Esophagus mucosa (tissue), 1 donor: ENCODE measurements at regions not wholly inside any gene's neighbourhood (a gene's known extent, or its start where the extent isn't known, plus 50 kb on each side); places are given as distances from the start of the nearest gene placed in this dataset.
A peak's percentile ranks its signal among the peaks of the same experiment; 100 is the strongest.
"Not testable (repeated sequence)": the region's sequence is repeated elsewhere in the genome, so short reads cannot be mapped to it uniquely, and the experiment has no call there.

Experiments
- ATAC-seq: fragments of 200-7000 bp; cut with Tn5 transposase; one replicate; pipeline ENCODE4 v1.9.1; 2020
- donor health status: DM: yes; HTN: yes; CAD: no.

GRCh38 chr15:24733659-24734058 is 58.1 kb downstream of the NPAP1 start:
- no peak for ATAC-seq

GRCh38 chr15:24734396-24734795 is 58.8 kb downstream of the NPAP1 start:
- ATAC-seq, result peak; percentile 25

- no peak for ATAC-seq
These were observed 69.7 kb downstream of the NPAP1 start for GRCh38 chr15:24745290-24745689.

DNA sequence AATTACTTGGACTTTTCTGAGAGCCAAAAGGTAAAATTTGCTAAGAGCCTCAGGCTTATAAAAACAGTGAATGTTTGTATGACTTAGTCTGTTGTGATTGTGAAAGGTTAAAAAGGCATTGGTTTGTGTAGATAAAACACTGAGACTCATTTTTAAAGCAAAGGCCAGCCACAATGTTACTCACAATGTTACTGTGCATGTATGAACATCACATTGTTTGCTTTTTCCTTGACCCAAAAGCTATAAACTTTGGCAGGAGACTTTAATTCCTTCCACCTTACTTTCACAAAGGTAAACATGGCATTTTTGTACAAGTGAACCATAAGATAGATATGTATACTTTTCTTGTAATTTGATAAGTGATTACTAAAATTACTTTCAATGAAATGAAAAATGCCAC is 70.5 kb downstream of the NPAP1 start:
- no peak for ATAC-seq

DNA sequence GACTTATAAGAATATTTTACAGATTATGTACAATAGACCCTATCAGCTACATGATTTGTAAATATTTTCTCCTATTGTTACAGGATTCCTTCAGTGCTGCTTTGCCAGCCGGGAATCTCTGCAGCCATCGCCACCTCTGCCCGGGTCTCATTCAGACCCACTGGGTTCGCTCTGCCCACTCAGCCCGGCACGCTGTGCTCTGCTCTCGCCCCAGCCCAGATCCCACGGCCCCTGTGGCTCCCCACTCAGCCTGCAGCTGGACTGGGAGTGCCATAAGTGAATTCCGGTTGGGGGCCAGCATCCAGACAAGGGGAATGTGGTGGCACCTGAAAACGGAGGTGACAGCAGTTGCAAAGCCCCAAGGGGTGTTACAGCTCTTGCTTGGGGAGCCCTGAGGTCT is 71.8 kb downstream of the NPAP1 start:
- ATAC-seq, result no peak

DNA sequence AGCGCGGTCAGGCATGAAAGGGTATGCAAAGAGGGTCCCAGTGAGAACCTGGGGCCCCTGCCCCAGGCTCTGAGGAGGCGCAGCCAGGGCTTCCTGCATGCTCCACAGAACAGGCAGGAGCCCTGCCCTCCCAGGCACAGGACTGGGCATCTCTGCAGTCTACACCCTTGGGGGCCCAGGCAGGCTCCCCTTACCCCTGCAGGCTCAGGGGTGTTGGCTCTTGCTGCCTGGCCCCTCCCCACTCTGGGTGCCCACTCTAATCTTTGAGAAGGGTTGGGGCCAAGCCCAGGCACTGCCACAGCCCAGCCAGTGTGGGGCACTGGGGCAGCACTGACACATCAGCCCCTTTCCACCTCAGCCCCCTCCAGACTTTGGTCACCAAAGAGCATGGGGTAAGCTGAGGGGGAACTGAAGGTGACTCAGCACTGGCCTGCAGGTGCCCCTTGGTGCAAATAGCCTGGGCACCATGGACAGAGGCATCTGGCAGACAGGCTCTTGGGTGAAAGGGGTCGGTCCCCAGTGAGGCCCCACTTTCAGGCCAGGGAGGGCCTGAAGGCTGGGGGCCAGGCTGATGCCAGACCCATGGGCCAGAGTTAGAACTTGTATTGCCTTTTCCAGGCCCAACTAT is 73.4 kb downstream of the NPAP1 start:
- no peak for ATAC-seq

DNA sequence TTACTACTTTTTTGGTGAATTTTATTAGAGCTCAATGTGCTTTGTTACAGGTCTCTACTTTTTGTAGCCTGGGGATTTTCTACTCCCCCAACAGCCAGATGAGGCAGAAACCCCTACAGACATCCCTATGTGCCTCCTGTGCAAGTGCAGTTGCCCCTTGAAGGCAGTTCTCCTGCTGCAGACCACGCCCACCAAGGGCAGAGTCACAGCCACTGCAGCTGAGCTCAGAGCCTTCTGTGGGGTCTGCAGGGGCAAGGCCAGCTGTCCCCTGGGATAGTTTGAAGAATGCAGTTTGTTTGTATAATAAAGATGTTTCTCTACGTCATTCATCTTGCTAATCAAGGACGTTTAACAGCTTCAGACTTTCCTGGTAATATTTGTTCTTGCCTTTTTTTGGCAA is 76.8 kb downstream of the NPAP1 start:
- ATAC-seq, result no peak

- ATAC-seq, result no peak
These were observed 80.5 kb downstream of the NPAP1 start for GRCh38 chr15:24756101-24756500.

GRCh38 chr15:24760066-24760465 is 84.5 kb downstream of the NPAP1 start:
- ATAC-seq, result no peak

- ATAC-seq, result no peak
These were observed 86.2 kb downstream of the NPAP1 start for GRCh38 chr15:24761704-24762302.

GRCh38 chr15:24763891-24764290 is 88.3 kb downstream of the NPAP1 start:
- no peak for ATAC-seq

DNA sequence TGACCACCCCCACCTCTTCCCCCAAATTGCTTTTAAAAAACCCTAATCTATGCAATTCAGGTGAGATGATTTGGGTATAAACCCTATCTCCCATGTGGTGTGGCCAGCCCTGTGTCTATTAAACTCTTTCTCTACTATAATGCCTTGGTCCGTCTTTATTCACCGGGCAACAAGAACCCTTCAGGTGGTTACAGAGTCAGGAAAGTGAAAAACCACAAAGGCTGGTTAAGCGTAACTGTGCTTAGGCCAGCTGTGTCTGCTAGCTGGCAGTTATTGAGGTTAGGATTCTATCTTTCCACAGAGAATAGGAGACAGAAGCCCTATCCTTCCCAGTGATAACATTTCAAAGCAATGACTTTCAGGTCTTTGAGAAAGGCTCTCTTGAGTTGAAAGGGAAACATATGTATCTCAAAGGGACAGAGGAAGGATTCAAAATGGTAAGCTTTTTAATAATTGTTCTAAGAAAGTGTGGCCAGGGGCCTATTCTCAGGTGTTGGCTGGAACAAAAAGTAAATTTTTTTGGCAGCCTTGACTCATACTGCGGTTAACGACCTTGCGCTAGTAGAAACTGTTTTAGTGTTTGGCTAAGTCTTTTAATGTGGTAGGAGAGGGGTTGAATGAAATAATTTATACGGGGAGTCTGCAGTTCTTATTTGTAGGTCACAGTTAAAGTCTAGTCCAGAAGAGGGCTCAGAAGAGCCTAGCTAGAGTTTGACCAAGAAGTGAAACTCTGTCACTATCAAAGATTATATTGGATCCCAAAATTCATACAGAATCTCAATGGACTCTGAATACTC is 89.0 kb downstream of the NPAP1 start:
- no peak for ATAC-seq

DNA sequence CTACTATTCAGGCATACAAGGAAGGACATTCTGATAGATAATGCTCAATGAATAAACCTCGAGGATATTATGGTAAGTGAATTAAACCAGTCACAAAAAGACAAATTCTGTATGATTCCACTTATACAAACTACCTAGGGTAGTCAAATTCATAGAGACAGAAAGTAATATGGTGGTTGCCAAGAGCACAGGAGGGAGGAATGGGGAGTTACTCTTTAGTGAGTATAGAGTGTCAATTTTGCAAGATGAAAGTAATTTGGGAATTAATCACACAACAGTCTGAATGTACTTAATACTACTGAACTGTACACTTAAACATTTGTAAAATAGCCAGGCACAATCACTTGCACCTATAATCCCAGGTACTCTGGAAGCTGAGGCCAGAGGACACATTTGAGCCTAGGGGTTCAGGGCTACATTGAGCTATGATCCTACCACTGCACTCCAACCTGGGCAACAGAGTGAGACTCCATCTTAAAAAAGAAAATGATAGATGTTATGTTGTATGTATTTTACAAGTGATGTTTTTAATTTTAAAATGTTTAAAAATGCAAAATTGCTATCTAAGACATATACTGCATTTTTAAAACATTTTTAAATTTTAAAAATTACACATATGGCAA is 91.0 kb downstream of the NPAP1 start:
- ATAC-seq, result no peak

GRCh38 chr15:24772266-24772665 is 96.7 kb downstream of the NPAP1 start:
- ATAC-seq, result no peak

DNA sequence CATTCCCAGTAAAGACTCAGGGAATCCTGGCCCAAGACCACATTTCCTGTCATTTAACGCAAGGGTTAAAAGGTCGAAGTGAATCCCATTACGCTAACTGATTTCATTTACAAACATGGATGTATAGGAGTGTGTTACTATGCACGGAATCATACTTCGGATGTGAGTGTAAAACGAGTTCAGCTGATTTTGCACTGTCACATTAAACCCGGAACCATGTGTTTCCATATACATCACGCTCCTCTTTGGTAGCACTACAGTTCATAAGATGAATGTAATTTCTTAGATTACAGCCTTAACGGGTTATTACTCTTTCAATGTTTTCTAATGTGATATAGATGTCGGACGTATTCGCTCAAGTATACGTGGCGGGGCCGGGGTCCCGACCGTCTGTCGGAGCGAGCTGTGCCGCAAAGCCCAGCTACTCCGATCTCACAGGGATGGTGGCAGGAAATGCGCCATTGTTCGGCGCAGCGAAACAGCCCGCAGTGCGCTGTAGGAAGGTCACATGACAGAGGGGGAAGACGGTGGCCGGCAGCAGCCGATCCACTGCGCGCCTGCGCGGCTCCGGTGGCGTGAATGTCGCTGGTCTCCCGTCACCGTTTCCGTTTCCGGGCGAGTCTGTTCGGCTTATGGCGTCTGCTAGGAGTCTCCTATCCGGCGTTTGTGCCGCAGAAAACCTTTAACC is 97.3 kb downstream of the NPAP1 start:
- ATAC-seq, result peak; percentile 52

- no peak for ATAC-seq
These were observed 101.7 kb downstream of the NPAP1 start for GRCh38 chr15:24777307-24777706.

GRCh38 chr15:24784506-24784905 is 108.9 kb downstream of the NPAP1 start:
- ATAC-seq, result no peak

DNA sequence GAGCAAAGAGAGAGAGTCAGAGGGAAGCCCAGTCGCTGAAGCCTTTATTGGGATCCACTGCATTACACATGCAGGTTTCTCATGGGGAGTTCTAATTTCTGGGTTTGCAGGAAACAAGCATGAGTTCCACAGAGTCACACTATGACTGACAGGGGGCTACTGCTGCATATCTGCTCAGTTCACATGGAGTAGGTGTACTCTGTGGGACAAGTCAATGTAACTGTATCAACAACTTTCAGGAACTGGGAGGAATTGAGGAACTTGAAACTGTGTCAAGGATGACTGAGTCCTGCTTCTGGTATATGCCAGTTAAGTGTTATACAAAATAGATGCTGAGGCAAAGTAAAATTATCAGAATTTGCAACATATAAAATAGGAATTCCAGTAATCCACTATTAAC is 110.8 kb downstream of the NPAP1 start:
- ATAC-seq, result no peak

- not testable (repeated sequence) for ATAC-seq
These were observed 127.0 kb downstream of the NPAP1 start for GRCh38 chr15:24802624-24803023.

DNA sequence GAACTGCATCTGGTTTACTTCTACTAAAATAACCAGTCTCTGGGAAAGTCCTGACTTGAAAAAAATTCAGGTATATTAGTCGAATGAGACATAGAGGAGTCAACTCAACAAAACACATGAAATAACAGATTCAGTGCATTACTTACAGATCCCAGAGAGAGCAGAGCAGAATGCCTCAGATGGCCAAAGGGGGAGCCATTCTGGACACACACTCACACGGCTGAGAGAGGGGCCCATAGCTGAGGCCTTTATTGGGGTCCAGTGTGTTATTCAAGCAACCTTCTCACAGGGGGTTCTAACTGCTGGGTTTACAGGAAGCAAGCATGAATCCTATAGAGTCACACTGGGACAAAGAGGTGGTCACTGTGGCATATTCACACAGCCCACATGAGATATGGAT is 135.1 kb upstream of the SNRPN start:
- no peak for ATAC-seq

DNA sequence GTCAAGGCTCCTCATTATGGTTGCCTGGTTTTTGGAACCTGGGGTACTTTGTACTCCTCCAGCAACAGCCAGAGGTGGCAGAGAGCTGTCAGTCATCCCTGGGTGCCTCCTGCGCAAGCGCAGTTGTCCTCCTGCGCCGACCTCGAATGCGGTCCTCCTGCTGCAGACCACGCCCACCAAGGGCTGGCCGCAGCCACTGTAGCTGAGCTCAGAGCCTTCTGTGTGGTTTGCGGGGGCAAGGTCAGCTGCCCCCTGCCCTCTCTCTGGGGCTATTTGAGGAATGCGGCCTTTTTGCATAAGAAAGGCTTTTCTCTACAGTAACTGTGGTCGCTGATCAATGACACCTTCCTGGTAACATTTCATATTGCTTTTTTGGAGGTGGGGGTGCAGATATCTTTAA is 131.3 kb upstream of the SNRPN start:
- no peak for ATAC-seq

GRCh38 chr15:24832282-24832681 is 122.5 kb upstream of the SNRPN start:
- no peak for ATAC-seq

DNA sequence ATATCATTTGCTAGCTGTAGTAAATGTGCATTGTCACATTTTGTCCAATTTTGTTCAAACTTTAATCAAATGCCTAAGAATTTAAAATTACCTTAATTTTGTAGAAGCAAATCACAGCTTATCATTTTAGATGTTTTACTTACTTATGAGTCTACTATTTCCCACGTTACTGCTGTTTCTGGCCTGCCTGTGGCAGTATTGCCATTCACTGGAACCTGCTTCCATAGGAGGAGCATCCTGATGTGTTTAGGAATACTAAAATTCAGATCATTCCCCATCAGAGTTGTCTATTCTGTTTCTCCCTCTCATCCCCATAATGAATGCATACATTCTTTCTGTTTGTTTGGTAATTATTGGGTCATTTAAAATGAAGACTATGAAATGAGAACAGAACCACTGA is 119.5 kb upstream of the SNRPN start:
- ATAC-seq, result no peak
